ENCODE measurements at regions not wholly inside any gene's neighbourhood (a gene's known extent, or its start where the extent isn't known, plus 50 kb on each side); places are given as distances from the start of the nearest gene placed in this dataset.

- Histone ChIP-seq H3K4me1 (no peaks in the 10 kb centered on the region), H3K27ac (no peak overlapping the region), H3K36me3 (no peaks in the 10 kb centered on the region), H3K27me3 (no peaks in the 10 kb centered on the region), H3K4me3 (no peak overlapping the region), H3K9me3 (no peaks in the 10 kb centered on the region)
- DNase-seq (ENCODE audit: low spot score), result no peak
- no peak for TF ChIP-seq CTCF (IDR thresholded peaks at IDR 0.05)
These were observed 256.0 kb upstream of the LYPLAL1 start for GRCh38 chr1:218917656-218918055.

- H3K27me3 ChIP-seq, result no peaks in the 10 kb centered on the region
- no peak overlapping the region for H3K4me3 ChIP-seq
- TF ChIP-seq CTCF (IDR thresholded peaks at IDR 0.05), result no peak
- H3K27ac ChIP-seq, result no peak overlapping the region
- DNase-seq (ENCODE audit: low spot score), result no peak
- H3K36me3 ChIP-seq, result no peaks in the 10 kb centered on the region
- no peaks in the 10 kb centered on the region for H3K9me3 ChIP-seq
- no peaks in the 10 kb centered on the region for H3K4me1 ChIP-seq
These were observed 247.9 kb upstream of the LYPLAL1 start for GRCh38 chr1:218925777-218926176.

- DNase-seq (ENCODE audit: low spot score), result no peak
- Histone ChIP-seq H3K9me3 (no peaks in the 10 kb centered on the region), H3K27ac (no peak overlapping the region), H3K4me3 (no peak overlapping the region), H3K27me3 (no peaks in the 10 kb centered on the region), H3K4me1 (no peaks in the 10 kb centered on the region), H3K36me3 (no peaks in the 10 kb centered on the region)
- TF ChIP-seq CTCF (IDR thresholded peaks at IDR 0.05), result no peak
These were observed 247.0 kb upstream of the LYPLAL1 start for GRCh38 chr1:218926631-218927030.

- no peak for DNase-seq (ENCODE audit: low spot score)
- H3K36me3 ChIP-seq, result no peaks in the 10 kb centered on the region
These were observed 243.7 kb upstream of the LYPLAL1 start for GRCh38 chr1:218930000-218930399.

GRCh38 chr1:218930472-218931241, 243.0 kb upstream of the LYPLAL1 start:
- no peak overlapping the region for H3K4me3 ChIP-seq
- no peaks in the 10 kb centered on the region for H3K27me3 ChIP-seq
- TF ChIP-seq CTCF (IDR thresholded peaks at IDR 0.05), result no peak
- DNase-seq (ENCODE audit: low spot score), result no peak
- peaks cover 0 to 16% of the 10 kb centered on the region in 2 donors for H3K9me3 ChIP-seq
- no peaks in the 10 kb centered on the region for H3K4me1 ChIP-seq
- no peak overlapping the region for H3K27ac ChIP-seq
- no peaks in the 10 kb centered on the region for H3K36me3 ChIP-seq

More at GRCh38 chr1:218930000-218930399, 243.7 kb upstream of the LYPLAL1 start:
- no peaks in the 10 kb centered on the region for H3K4me1 ChIP-seq
- no peak for TF ChIP-seq CTCF (IDR thresholded peaks at IDR 0.05)
- no peak overlapping the region for H3K27ac ChIP-seq
- peaks cover 0 to 9% of the 10 kb centered on the region in 2 donors for H3K9me3 ChIP-seq
- H3K4me3 ChIP-seq, result no peak overlapping the region
- no peaks in the 10 kb centered on the region for H3K27me3 ChIP-seq

- peaks cover 0 to 22% of the 10 kb centered on the region in 2 donors for H3K9me3 ChIP-seq
- DNase-seq (ENCODE audit: low spot score), result no peak
- H3K4me3 ChIP-seq, result no peak overlapping the region
- TF ChIP-seq CTCF (IDR thresholded peaks at IDR 0.05), result no peak
- H3K27me3 ChIP-seq, result no peaks in the 10 kb centered on the region
- H3K27ac ChIP-seq, result no peak overlapping the region
- H3K4me1 ChIP-seq, result no peaks in the 10 kb centered on the region
- H3K36me3 ChIP-seq, result no peaks in the 10 kb centered on the region
These were observed 242.4 kb upstream of the LYPLAL1 start for GRCh38 chr1:218931324-218931723.
